Gastroesophageal sphincter (tissue), 4 donors: ENCODE measurements at regions not wholly inside any gene's neighbourhood (a gene's known extent, or its start where the extent isn't known, plus 50 kb on each side); places are given as distances from the start of the nearest gene placed in this dataset.

Experiments used
- ATAC-seq: fragments of 150-250 bp; one replicate; pipeline ENCODE4 v1.9.1; 2016; ENCODE audit warnings: mild to moderate bottlenecking, moderate library complexity
- H3K27ac ChIP-seq, 4 donors: fragments of 200-600 bp; sonication (generic) in 3 of 4; 1 replicate in 3 of 4; 2 replicates in 1 of 4; pipeline ENCODE4 v1.5.1; 2016 to 2019
- H3K27me3 ChIP-seq: fragments of 200-600 bp; sonication (generic); one replicate; pipeline ENCODE4 v1.5.1; 2019
- H3K36me3 ChIP-seq, 2 donors: fragments of 200-600 bp; sonication (generic); one replicate each; pipeline ENCODE4 v1.5.1; 2019; ENCODE audit warnings: control low read depth in 1 of 2
- H3K4me1 ChIP-seq, 3 donors: fragments of 200-600 bp; sonication (generic); 1 replicate in 2 of 3; 2 replicates in 1 of 3; pipeline ENCODE4 v1.5.1; 2016 to 2019; ENCODE audit warnings: control low read depth in 2 of 3
- H3K4me3 ChIP-seq, 2 donors: fragments of 200-600 bp; sonication (generic); one replicate each; pipeline ENCODE4 v1.5.1; 2019; ENCODE audit warnings: mild to moderate bottlenecking in 1 of 2, moderate library complexity in 1 of 2
- H3K9me3 ChIP-seq, 3 donors: fragments of 200-600 bp; sonication (generic); one replicate each; pipeline ENCODE4 v1.5.1; 2017 to 2019; ENCODE audit warnings: control low read depth in 2 of 3
- EP300 ChIP-seq: sonication (generic); formaldehyde crosslinking; IDR thresholded peaks from one replicate; pipeline ENCODE4 v1.6.1; 2017; ENCODE audit warnings: antibody characterized with exemption, mild to moderate bottlenecking
- POLR2A ChIP-seq, 2 donors: fragments of 450-650 bp; IDR thresholded peaks; one replicate each; pipeline ENCODE4 v1.6.1; 2017; ENCODE audit warnings: antibody characterized with exemption in 2 of 2, mild to moderate bottlenecking in 2 of 2, moderate library complexity in 1 of 2
- POLR2AphosphoS5 ChIP-seq: sonication (generic); formaldehyde crosslinking; IDR thresholded peaks from one replicate; pipeline ENCODE4 v1.6.1; 2017; ENCODE audit warnings: antibody characterized with exemption
- WGBS, 2 donors: methylation state at CpG; one replicate each; pipeline ENCODE4 v1.1.5; 2018; ENCODE audit warnings: low coverage in 1 of 2; 5-methylcytosine and 5-hydroxymethylcytosine counted together
- TF ChIP-seq, protein P1 (sequence below), 4 experiments: fragments of 200-600 bp in 2 of 4; fragments of 450-650 bp in 2 of 4; sonication (generic) in 1 of 4; IDR thresholded peaks; one replicate each; pipeline ENCODE4 v1.5.1; 2017 to 2019; ENCODE audit warnings: antibody characterized with exemption in 4 of 4, mild to moderate bottlenecking in 2 of 4, moderate library complexity in 2 of 4

DNA sequence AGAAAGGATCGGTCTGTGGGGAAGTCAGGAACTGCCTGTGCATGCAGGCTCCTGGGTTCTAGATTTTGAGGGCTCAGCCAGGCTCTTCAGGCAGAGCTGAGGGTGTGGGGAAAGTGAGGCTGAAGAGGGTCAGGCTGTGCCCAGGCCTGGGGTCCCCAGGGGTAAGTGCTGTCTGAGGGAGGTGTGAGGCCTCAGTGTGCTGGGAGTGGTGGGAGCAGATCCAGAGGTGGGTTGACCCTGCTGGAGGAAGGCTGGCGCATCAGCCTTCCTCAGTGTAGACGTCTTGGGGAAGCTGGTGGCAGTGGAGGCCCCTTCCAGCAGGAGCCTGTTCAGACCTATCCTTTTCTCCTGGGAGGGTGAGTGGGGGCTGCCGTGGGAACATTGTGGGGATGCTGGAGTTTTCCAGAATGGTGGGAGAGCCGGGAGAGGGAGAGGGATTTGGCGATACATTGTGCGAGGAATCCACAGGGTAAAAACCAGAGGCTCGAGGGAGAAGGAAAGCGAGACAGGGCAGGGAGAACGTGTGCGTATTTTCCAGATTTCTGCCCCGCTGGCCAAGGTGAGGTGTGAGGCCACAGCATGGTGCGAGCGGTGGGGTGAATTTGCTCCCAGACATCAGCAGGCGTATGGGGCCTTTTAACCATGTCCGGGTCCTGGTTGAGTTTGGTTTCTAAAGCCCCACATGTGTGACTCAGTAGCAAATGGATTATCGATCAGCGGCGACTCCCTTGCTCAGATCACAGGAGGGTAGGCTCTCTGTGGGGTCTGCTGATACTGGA is 237.7 kb downstream of the TEX29 start:
- no peaks in the 10 kb centered on the region for H3K4me1 ChIP-seq
- no peak for TF ChIP-seq POLR2A (IDR thresholded peaks at IDR 0.05)
- TF ChIP-seq, protein P1, sequence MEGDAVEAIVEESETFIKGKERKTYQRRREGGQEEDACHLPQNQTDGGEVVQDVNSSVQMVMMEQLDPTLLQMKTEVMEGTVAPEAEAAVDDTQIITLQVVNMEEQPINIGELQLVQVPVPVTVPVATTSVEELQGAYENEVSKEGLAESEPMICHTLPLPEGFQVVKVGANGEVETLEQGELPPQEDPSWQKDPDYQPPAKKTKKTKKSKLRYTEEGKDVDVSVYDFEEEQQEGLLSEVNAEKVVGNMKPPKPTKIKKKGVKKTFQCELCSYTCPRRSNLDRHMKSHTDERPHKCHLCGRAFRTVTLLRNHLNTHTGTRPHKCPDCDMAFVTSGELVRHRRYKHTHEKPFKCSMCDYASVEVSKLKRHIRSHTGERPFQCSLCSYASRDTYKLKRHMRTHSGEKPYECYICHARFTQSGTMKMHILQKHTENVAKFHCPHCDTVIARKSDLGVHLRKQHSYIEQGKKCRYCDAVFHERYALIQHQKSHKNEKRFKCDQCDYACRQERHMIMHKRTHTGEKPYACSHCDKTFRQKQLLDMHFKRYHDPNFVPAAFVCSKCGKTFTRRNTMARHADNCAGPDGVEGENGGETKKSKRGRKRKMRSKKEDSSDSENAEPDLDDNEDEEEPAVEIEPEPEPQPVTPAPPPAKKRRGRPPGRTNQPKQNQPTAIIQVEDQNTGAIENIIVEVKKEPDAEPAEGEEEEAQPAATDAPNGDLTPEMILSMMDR (IDR thresholded peaks at IDR 0.05) = no peak
- TF ChIP-seq EP300 = no peak
- no peak for TF ChIP-seq POLR2AphosphoS5
- 79 to 100% methylated on average over 6 to 10 of the region's 19 CpGs for WGBS, 2 donors
- H3K4me3 ChIP-seq = no peak overlapping the region
- no peaks in the 10 kb centered on the region for H3K9me3 ChIP-seq
- no peaks in the 10 kb centered on the region for H3K36me3 ChIP-seq
- peaks cover 65% of the 10 kb centered on the region for H3K27me3 ChIP-seq
- no peak overlapping the region for H3K27ac ChIP-seq
- ATAC-seq = no peak

GRCh38 chr13:111558700-111559088 is 238.3 kb downstream of the TEX29 start:
- no peak for TF ChIP-seq EP300
- no peak for TF ChIP-seq POLR2A (IDR thresholded peaks at IDR 0.05)

DNA sequence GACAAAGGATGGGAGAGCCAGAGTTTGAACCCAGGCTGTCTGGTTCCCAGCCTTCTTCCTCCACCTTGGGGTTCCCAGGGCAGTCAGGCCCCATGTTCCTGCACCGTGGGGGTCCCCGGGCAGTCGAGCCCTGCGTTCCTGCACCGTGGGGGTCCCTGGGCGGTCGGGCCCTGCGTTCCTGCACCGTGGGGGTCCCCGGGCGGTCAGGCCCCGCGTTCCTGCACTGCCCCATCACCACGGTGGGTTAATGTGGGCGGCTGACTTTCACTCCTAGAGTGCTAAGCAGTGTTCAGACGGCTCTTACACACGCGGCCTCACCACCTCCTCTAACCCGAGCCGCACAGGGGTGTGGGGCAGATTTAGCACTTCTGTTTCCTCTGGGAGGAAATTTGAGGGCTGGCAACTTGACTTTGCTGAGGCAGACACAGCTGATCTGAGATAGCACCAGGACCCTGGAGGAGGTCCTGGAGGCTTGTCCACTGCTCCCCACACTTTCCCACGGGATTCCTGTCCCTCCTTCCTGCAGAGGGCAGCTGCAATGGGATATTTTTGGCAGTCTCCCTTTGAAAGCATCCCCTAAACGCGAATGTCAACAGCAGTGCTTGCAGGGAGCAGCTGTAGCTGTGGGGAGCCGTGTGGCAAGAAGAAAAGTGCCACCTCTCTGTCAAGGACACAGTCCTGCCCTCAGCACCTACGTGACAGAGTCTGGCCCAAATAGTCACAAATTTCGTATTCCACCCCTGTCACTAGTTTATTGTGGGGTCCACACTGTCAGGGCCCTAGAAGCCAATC is 239.4 kb downstream of the TEX29 start:
- peaks cover 54% of the 10 kb centered on the region for H3K27me3 ChIP-seq
- WGBS, 2 donors = 37 to 75% methylated on average over 2 to 5 of the region's 26 CpGs
- no peaks in the 10 kb centered on the region for H3K9me3 ChIP-seq
- H3K27ac ChIP-seq = no peak overlapping the region
- no peaks in the 10 kb centered on the region for H3K36me3 ChIP-seq
- no peaks in the 10 kb centered on the region for H3K4me1 ChIP-seq
- ATAC-seq = no peak
- no peak for TF ChIP-seq POLR2AphosphoS5
- TF ChIP-seq, protein P1 (IDR thresholded peaks at IDR 0.05) = no peak
- TF ChIP-seq EP300 = no peak
- no peak for TF ChIP-seq POLR2A (IDR thresholded peaks at IDR 0.05)
- no peak overlapping the region for H3K4me3 ChIP-seq

More at GRCh38 chr13:111558700-111559088, 238.3 kb downstream of the TEX29 start:
- no peaks in the 10 kb centered on the region for H3K9me3 ChIP-seq
- H3K27ac ChIP-seq = no peak overlapping the region
- no peak for ATAC-seq
- H3K36me3 ChIP-seq = no peaks in the 10 kb centered on the region
- H3K27me3 ChIP-seq = peaks cover 62% of the 10 kb centered on the region
- H3K4me1 ChIP-seq = no peaks in the 10 kb centered on the region
- WGBS, 2 donors = 76 to 93% methylated on average over 2 to 7 of the region's 16 CpGs
- no peak overlapping the region for H3K4me3 ChIP-seq

DNA sequence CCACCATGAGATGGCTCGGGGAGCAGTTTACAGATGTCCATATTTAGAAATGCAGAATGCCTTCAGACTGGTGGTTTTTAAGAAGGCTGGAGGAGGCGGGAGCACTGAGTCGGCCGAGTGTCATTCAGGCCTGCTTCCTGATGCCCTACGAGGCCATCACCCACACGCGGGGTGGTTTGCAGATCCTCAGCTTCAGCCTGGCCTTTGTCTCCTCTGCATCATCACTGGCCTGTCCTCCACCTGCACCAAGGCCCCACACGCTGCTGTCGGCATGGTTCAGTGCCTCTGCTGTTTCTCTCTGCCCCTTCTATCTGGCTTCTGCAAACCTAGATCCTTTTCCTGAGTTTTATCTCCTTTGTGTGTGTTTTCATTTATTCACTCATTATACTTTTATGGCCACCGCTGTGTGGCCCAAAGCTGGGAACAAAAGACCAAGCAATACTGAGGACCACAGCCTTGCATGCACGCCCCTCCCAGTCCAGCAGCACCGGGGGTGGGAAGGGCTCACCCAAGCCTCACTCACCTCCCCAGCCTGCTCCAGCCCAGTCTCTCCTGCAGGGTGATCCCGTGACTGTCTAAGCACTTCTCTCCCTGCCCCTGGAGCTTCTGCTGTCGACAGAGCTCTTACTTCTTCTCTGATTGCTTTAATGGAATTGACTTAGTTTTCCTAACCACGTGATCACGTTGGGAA is 240.8 kb downstream of the TEX29 start:
- H3K9me3 ChIP-seq = no peaks in the 10 kb centered on the region
- H3K27ac ChIP-seq = no peak overlapping the region
- 90 to 98% methylated on average over 8 to 13 of the region's 16 CpGs for WGBS, 2 donors
- H3K4me1 ChIP-seq = no peaks in the 10 kb centered on the region
- H3K27me3 ChIP-seq = peaks cover 42% of the 10 kb centered on the region
- ATAC-seq = no peak
- H3K4me3 ChIP-seq = no peak overlapping the region
- TF ChIP-seq, protein P1 (IDR thresholded peaks at IDR 0.05) = no peak
- TF ChIP-seq POLR2AphosphoS5 (no peak), EP300 (no peak), POLR2A (IDR thresholded peaks at IDR 0.05) (no peak)
- no peaks in the 10 kb centered on the region for H3K36me3 ChIP-seq

DNA sequence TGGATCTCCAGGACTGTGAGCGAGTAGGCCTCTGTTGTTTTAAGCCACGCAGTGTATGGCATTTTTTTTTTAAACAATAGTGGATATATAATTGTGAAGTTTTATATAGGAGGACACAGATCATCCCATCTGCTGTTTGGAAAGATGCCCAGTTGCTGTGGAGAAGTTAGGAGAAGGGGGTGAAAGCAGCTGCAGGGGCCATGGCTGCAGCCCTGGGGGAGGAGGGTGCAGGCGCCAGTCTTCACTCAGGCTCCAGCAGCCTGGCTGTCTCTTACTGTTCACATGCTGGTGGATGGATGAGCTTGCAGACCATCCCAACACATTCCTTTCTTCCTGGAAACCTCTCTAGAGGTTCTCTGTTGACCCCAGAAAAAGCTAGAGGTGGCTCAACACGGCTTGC is 242.3 kb downstream of the TEX29 start:
- H3K27me3 ChIP-seq = peaks cover 31% of the 10 kb centered on the region
- 64 to 68% methylated on average over 4 of the region's 4 CpGs for WGBS, 2 donors
- H3K9me3 ChIP-seq = no peaks in the 10 kb centered on the region
- no peak for ATAC-seq
- no peaks in the 10 kb centered on the region for H3K36me3 ChIP-seq
- TF ChIP-seq POLR2AphosphoS5 (no peak), POLR2A (IDR thresholded peaks at IDR 0.05) (no peak), EP300 (no peak)
- TF ChIP-seq, protein P1 (IDR thresholded peaks at IDR 0.05) = no peak
- no peak overlapping the region for H3K4me3 ChIP-seq
- H3K4me1 ChIP-seq = no peaks in the 10 kb centered on the region
- no peak overlapping the region for H3K27ac ChIP-seq
